B cell (primary cell): ENCODE measurements at regions not wholly inside any gene's neighbourhood (a gene's known extent, or its start where the extent isn't known, plus 50 kb on each side); places are given as distances from the start of the nearest gene placed in this dataset.

Experiments used
- ATAC-seq: fragments of 200-7000 bp; cut with Tn5 transposase; one replicate; pipeline ENCODE4 v1.10.0; 2021; ENCODE audit warnings: low read depth, mild to moderate bottlenecking, moderate number of reproducible peaks, moderate library complexity
- CTCF ChIA-PET: fragments of 350-600 bp; sonication (Branson Sonifier 250); formaldehyde crosslinking; loops from one replicate; lab custom pipeline; 2021; ENCODE audit warnings: antibody characterized with exemption, inconsistent platforms; lab: Charles Lee
- POLR2A ChIA-PET: fragments of 350-600 bp; sonication (Branson Sonifier 250); formaldehyde crosslinking; loops from one replicate; lab custom pipeline; 2021; ENCODE audit warnings: antibody characterized with exemption; lab: Charles Lee
- DNase-seq: peaks from one replicate; pipeline ENCODE4 v3.0.0; 2013
- H2AFZ ChIP-seq: 2 replicates; pipeline ENCODE4 v1.6.1; 2012; ENCODE audit warnings: mild to moderate bottlenecking, low read depth, low read length; ENCODE audit not compliant: insufficient read depth, poor library complexity, severe bottlenecking
- H3K27ac ChIP-seq, 2 donors: 1 replicate in 1 of 2; 2 replicates in 1 of 2; pipeline ENCODE4 v1.5.1; 2012 to 2013; ENCODE audit warnings: low read length in 2 of 2, mild to moderate bottlenecking in 2 of 2, moderate library complexity in 1 of 2
- H3K27me3 ChIP-seq, 4 experiments: fragments of 200-600 bp in 1 of 4; sonication (generic) in 1 of 4; replicated peaks in 1 of 4; 1 replicate in 2 of 4; 2 replicates in 2 of 4; pipeline versions ENCODE4 v1.6.1 to v1.7.0; 2013 to 2016; ENCODE audit warnings: low read length in 3 of 4, mild to moderate bottlenecking in 2 of 4, mixed read lengths in 1 of 4, moderate library complexity in 1 of 4; ENCODE audit not compliant: insufficient read depth in 4 of 4, control insufficient read depth in 3 of 4; ENCODE audit errors: control extremely low read depth in 1 of 4
- H3K36me3 ChIP-seq, 2 experiments: replicated peaks in 1 of 2; 1 replicate in 1 of 2; 2 replicates in 1 of 2; pipeline versions ENCODE4 v1.6.1 to v1.7.1; 2013; ENCODE audit warnings: low read length in 1 of 2; ENCODE audit not compliant: insufficient read depth in 2 of 2, control insufficient read depth in 1 of 2; ENCODE audit errors: control extremely low read depth in 1 of 2, extremely low read depth in 1 of 2
- H3K4me1 ChIP-seq, 2 donors: fragments of 200-600 bp in 1 of 2; sonication (generic) in 1 of 2; 1 replicate in 1 of 2; 2 replicates in 1 of 2; pipeline versions ENCODE4 v1.5.1 to v1.6.1; 2013 to 2017; ENCODE audit warnings: low read length in 2 of 2; ENCODE audit not compliant: control insufficient read depth in 2 of 2, insufficient read depth in 2 of 2
- H3K4me2 ChIP-seq: replicated peaks from 2 replicates; pipeline ENCODE3; 2012; ENCODE audit warnings: mild to moderate bottlenecking, low read depth, low read length; ENCODE audit not compliant: poor library complexity, severe bottlenecking
- H3K4me3 ChIP-seq, 5 experiments: fragments of 200-600 bp in 1 of 5; sonication (generic) in 1 of 5; 1 replicate in 3 of 5; 2 replicates in 2 of 5; pipeline versions ENCODE4 v1.5.1 to v1.7.0; 2011 to 2016; ENCODE audit warnings: low read length in 4 of 5, mild to moderate bottlenecking in 4 of 5, low read depth in 2 of 5, control low read depth in 1 of 5, moderate library complexity in 1 of 5; ENCODE audit not compliant: insufficient read depth in 1 of 5; ENCODE audit errors: control extremely low read depth in 1 of 5, extremely low read depth in 1 of 5
- H3K79me2 ChIP-seq: fragments of 200-600 bp; sonication (generic); one replicate; pipeline ENCODE4 v1.6.0; 2016; ENCODE audit warnings: low read length; ENCODE audit not compliant: control insufficient read depth, insufficient read depth
- H3K9ac ChIP-seq: fragments of 200-600 bp; sonication (generic); 2 replicates; pipeline ENCODE4 v1.6.1; 2017; ENCODE audit warnings: mild to moderate bottlenecking, low read length, moderate library complexity
- H3K9me3 ChIP-seq, 3 donors: one replicate each; pipeline versions ENCODE4 v1.6.1 to v1.7.1; 2013; ENCODE audit warnings: low read length in 2 of 3; ENCODE audit not compliant: control insufficient read depth in 2 of 3, insufficient read depth in 1 of 3; ENCODE audit errors: control extremely low read depth in 1 of 3
- H4K20me1 ChIP-seq: 2 replicates; pipeline ENCODE4 v1.6.0; 2012; ENCODE audit warnings: mild to moderate bottlenecking, low read length; ENCODE audit not compliant: insufficient read depth, control insufficient read depth, poor library complexity, severe bottlenecking
- H3K27ac Mint-ChIP-seq: one replicate; pipeline ENCODE4 v1.8.0; 2021; ENCODE audit warnings: mixed read lengths
- H3K27me3 Mint-ChIP-seq: one replicate; pipeline ENCODE4 v1.8.0; 2021; ENCODE audit warnings: mixed read lengths
- H3K4me1 Mint-ChIP-seq: one replicate; pipeline ENCODE4 v1.8.0; 2021; ENCODE audit warnings: mixed read lengths
- H3K4me3 Mint-ChIP-seq: one replicate; pipeline ENCODE4 v1.8.0; 2021; ENCODE audit warnings: mixed read lengths
- H3K9me3 Mint-ChIP-seq: one replicate; pipeline ENCODE4 v1.8.0; 2022; ENCODE audit warnings: mixed read lengths; ENCODE audit not compliant: insufficient read depth
- CTCF ChIP-seq: fragments of 200-600 bp; IDR thresholded peaks from one replicate; pipeline ENCODE4 v1.8.0; 2022; ENCODE audit warnings: antibody characterized with exemption, mild to moderate bottlenecking
- EZH2 ChIP-seq: IDR thresholded peaks from 2 replicates; pipeline ENCODE4 v1.6.1; 2012; ENCODE audit warnings: borderline replicate concordance, low read depth, mild to moderate bottlenecking, moderate library complexity, low read length; ENCODE audit not compliant: insufficient read depth, poor library complexity, severe bottlenecking
- WGBS: methylation state at CpG from one replicate; pipeline ENCODE4 v1.1.5; 2013; ENCODE audit warnings: missing lambda C conversion rate; ENCODE audit not compliant: insufficient coverage; 5-methylcytosine and 5-hydroxymethylcytosine counted together
- intact Hi-C: fragments of 100-400 bp; cut with micrococcal nuclease; formaldehyde crosslinking; loops from one replicate; pipeline ENCODE4 v1.10.0; 2022

GRCh38 chr17:52930145-52930544, 771.6 kb upstream of the CA10 start:
- Histone ChIP-seq H3K36me3 (no peaks in the 10 kb centered on the region), H3K9me3 (peaks cover 0 to 5% (median 0%) of the 10 kb centered on the region in 3 donors), H4K20me1 (no peaks in the 10 kb centered on the region), H3K4me3 (no peak overlapping the region), H3K27ac (no peak overlapping the region), H3K4me1 (no peaks in the 10 kb centered on the region), H3K9ac (no peak overlapping the region), H3K79me2 (no peaks in the 10 kb centered on the region), H3K27me3 (no peaks in the 10 kb centered on the region), H2AFZ (no peak overlapping the region), H3K4me2 (no peak overlapping the region)
- ChIA-PET POLR2A (no interaction called here), CTCF (no interaction called here)
- peaks cover 13% of the 10 kb centered on the region for H3K9me3 Mint-ChIP-seq
- no peak for DNase-seq
- no peak for ATAC-seq
- no peaks in the 10 kb centered on the region for H3K27me3 Mint-ChIP-seq
- no peak overlapping the region for H3K27ac Mint-ChIP-seq
- TF ChIP-seq CTCF, result no peak
- no peak for TF ChIP-seq EZH2
- intact Hi-C loops, result no loop called here
- WGBS, result no CpG with 5 or more reads among the region's 1 CpG
- H3K4me1 Mint-ChIP-seq, result no peaks in the 10 kb centered on the region
- H3K4me3 Mint-ChIP-seq, result no peak overlapping the region

- DNase-seq (no peak), ATAC-seq (no peak)
- Histone ChIP-seq H3K4me2 (no peak overlapping the region), H3K36me3 (no peaks in the 10 kb centered on the region), H3K27ac (no peak overlapping the region), H3K9ac (no peak overlapping the region), H3K79me2 (no peaks in the 10 kb centered on the region), H3K27me3 (no peaks in the 10 kb centered on the region), H2AFZ (no peak overlapping the region), H3K9me3 (peaks cover 0 to 5% (median 0%) of the 10 kb centered on the region in 3 donors), H4K20me1 (no peaks in the 10 kb centered on the region), H3K4me1 (no peaks in the 10 kb centered on the region), H3K4me3 (no peak overlapping the region)
- Mint-ChIP-seq H3K27ac (no peak overlapping the region), H3K4me1 (no peaks in the 10 kb centered on the region), H3K4me3 (no peak overlapping the region), H3K27me3 (no peaks in the 10 kb centered on the region), H3K9me3 (peaks cover 5% of the 10 kb centered on the region)
- intact Hi-C loops, result no loop called here
- ChIA-PET POLR2A (no interaction called here), CTCF (no interaction called here)
- no CpG with 5 or more reads among the region's 1 CpG for WGBS
- TF ChIP-seq EZH2, result no peak
- no peak for TF ChIP-seq CTCF
Observed at GRCh38 chr17:52923658-52924057, 765.1 kb upstream of the CA10 start.
